ENCODE measurements at regions not wholly inside any gene's neighbourhood (a gene's known extent, or its start where the extent isn't known, plus 50 kb on each side); places are given as distances from the start of the nearest gene placed in this dataset.

GRCh38 chr11:128214263-128214662 is 373.1 kb downstream of the ETS1 start:
- no peak for FAIRE-seq

- FAIRE-seq = no peak
Observed at GRCh38 chr11:128213461-128213860, 373.9 kb downstream of the ETS1 start.

- FAIRE-seq = no peak
Observed at GRCh38 chr11:128212324-128212723, 375.0 kb downstream of the ETS1 start.

GRCh38 chr11:128210148-128210940 is 377.0 kb downstream of the ETS1 start:
- no peak for FAIRE-seq

- no peak for FAIRE-seq
Observed at GRCh38 chr11:128209138-128209435, 378.3 kb downstream of the ETS1 start.

GRCh38 chr11:128208329-128209137 is 378.8 kb downstream of the ETS1 start:
- FAIRE-seq = no peak

- FAIRE-seq = no peak
Observed at GRCh38 chr11:128207861-128208321, 379.5 kb downstream of the ETS1 start.

- no peak for FAIRE-seq
Observed at GRCh38 chr11:128206461-128206860, 380.9 kb downstream of the ETS1 start.

GRCh38 chr11:128205796-128206195 is 381.6 kb downstream of the ETS1 start:
- FAIRE-seq = no peak

GRCh38 chr11:128204898-128205297 is 382.5 kb downstream of the ETS1 start:
- no peak for FAIRE-seq

- no peak for FAIRE-seq
Observed at GRCh38 chr11:128201801-128202200, 385.6 kb downstream of the ETS1 start.

- no peak for FAIRE-seq
Observed at GRCh38 chr11:128201009-128201408, 386.3 kb downstream of the ETS1 start.

GRCh38 chr11:128200467-128200866 is 386.9 kb downstream of the ETS1 start:
- no peak for FAIRE-seq

- no peak for FAIRE-seq
Observed at GRCh38 chr11:128198216-128198772, 389.1 kb downstream of the ETS1 start.

GRCh38 chr11:128196235-128196634 is 391.1 kb downstream of the ETS1 start:
- no peak for FAIRE-seq

- no peak for FAIRE-seq
Observed at GRCh38 chr11:128195756-128196155, 391.6 kb downstream of the ETS1 start.

- FAIRE-seq = no peak
Observed at GRCh38 chr11:128195057-128195751, 392.2 kb downstream of the ETS1 start.

GRCh38 chr11:128194216-128194615 is 393.1 kb downstream of the ETS1 start:
- no peak for FAIRE-seq

- FAIRE-seq = no peak
Observed at GRCh38 chr11:128193615-128194014, 393.7 kb downstream of the ETS1 start.

GRCh38 chr11:128190312-128190711 is 397.0 kb downstream of the ETS1 start:
- no peak for FAIRE-seq

GRCh38 chr11:128189823-128190222 is 397.5 kb downstream of the ETS1 start:
- FAIRE-seq = no peak

- no peak for FAIRE-seq
Observed at GRCh38 chr11:128188346-128189004, 398.9 kb downstream of the ETS1 start.

GRCh38 chr11:128187835-128188234 is 399.5 kb downstream of the ETS1 start:
- FAIRE-seq = no peak
